ENCODE measurements at regions not wholly inside any gene's neighbourhood (a gene's known extent, or its start where the extent isn't known, plus 50 kb on each side); places are given as distances from the start of the nearest gene placed in this dataset.

- no peak for DNase-seq (ENCODE audit: low read depth)
- no peak for TF ChIP-seq CTCF (conservative IDR thresholded peaks at IDR 0.05; ENCODE audit: low read depth, low read length)
- no peak overlapping the region for H3K4me3 ChIP-seq (ENCODE audit: low read length)
Observed at GRCh38 chr1:82927753-82928152, 1071.2 kb downstream of the TTLL7 start.

GRCh38 chr1:82924666-82925065 lies 1074.3 kb downstream of the TTLL7 start:
- no peak for DNase-seq (ENCODE audit: low read depth)
- no peak for TF ChIP-seq CTCF (conservative IDR thresholded peaks at IDR 0.05; ENCODE audit: low read depth, low read length)
- H3K4me3 ChIP-seq (ENCODE audit: low read length): no peak overlapping the region

- TF ChIP-seq CTCF (conservative IDR thresholded peaks at IDR 0.05; ENCODE audit: low read depth, low read length): no peak
- no peak for DNase-seq (ENCODE audit: low read depth)
- H3K4me3 ChIP-seq (ENCODE audit: low read length): no peak overlapping the region
Observed at GRCh38 chr1:82923931-82924330, 1075.0 kb downstream of the TTLL7 start.

- no peak for TF ChIP-seq CTCF (conservative IDR thresholded peaks at IDR 0.05; ENCODE audit: low read depth, low read length)
- no peak for DNase-seq (ENCODE audit: low read depth)
Observed at GRCh38 chr1:82921759-82922158, 1077.2 kb downstream of the TTLL7 start.

GRCh38 chr1:82920418-82921248 lies 1078.3 kb downstream of the TTLL7 start:
- peak; percentile 16 for DNase-seq (ENCODE audit: low read depth)
- TF ChIP-seq CTCF (conservative IDR thresholded peaks at IDR 0.05; ENCODE audit: low read depth, low read length): no peak
- H3K4me3 ChIP-seq (ENCODE audit: low read length): no peak overlapping the region

More at GRCh38 chr1:82921759-82922158, 1077.2 kb downstream of the TTLL7 start:
- H3K4me3 ChIP-seq (ENCODE audit: low read length): no peak overlapping the region

GRCh38 chr1:82919837-82920236 lies 1079.1 kb downstream of the TTLL7 start:
- DNase-seq (ENCODE audit: low read depth): no peak
- no peak for TF ChIP-seq CTCF (conservative IDR thresholded peaks at IDR 0.05; ENCODE audit: low read depth, low read length)
- H3K4me3 ChIP-seq (ENCODE audit: low read length): no peak overlapping the region

- DNase-seq (ENCODE audit: low read depth): no peak
- no peak overlapping the region for H3K4me3 ChIP-seq (ENCODE audit: low read length)
- TF ChIP-seq CTCF (conservative IDR thresholded peaks at IDR 0.05; ENCODE audit: low read depth, low read length): no peak
Observed at GRCh38 chr1:82907313-82907712, 1091.6 kb downstream of the TTLL7 start.

Data from retinal pigment epithelial cell (primary cell).